ENCODE measurements at regions not wholly inside any gene's neighbourhood (a gene's known extent, or its start where the extent isn't known, plus 50 kb on each side); places are given as distances from the start of the nearest gene placed in this dataset.
"Not testable (repeated sequence)": the region's sequence is repeated elsewhere in the genome, so short reads cannot be mapped to it uniquely, and the experiment has no call there.

DNA sequence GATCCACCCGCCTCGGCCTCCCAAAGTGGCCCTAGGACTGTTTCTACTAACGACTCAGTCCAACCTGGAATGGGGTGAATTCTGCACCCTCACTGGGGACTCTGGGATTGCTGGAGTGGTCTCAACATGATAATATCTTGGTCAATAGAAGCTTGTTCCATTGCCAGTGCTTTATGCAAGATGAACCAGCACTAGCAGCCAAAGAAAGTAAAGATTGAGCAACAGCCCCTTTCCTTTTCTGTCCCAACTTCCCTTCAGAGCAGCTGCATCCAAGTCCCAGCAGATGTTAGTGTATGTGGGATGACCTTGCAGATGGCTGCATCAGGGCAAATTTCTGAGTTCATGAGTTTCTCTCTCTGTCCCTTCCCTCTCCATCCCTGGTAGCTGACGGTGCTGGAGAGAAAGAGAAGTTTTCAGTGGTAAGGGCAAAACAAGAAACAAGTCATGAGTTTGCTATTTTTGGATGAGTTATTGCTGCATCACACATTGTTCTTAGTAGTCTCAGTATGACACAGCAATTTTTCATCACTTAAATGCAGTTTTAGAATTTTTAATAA is 183.6 kb upstream of the EDNRB start:
- peak; percentile 56 for ATAC-seq
- DNase-seq (ENCODE audit: low spot score), result no peak

DNA sequence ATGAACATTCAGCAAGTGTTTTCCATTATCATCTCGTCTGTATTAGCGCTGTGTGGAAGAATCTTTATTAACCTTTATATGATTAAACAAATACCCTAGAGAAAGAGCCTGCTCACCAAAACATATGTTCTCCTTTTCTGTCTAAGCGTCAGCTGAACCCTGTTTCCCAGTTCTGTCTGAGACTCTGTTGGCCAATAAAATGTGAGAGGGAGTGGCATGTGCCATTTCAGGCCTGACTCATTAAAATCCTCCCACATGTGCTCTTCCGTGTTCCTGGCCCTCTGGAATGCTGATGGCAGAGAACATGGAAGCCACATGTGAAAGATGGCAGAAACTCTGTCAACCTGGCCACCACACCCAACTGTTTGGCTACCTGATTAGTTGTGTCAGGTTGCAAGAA is 181.9 kb upstream of the EDNRB start:
- no peak for DNase-seq (ENCODE audit: low spot score)
- no peak for ATAC-seq

DNA sequence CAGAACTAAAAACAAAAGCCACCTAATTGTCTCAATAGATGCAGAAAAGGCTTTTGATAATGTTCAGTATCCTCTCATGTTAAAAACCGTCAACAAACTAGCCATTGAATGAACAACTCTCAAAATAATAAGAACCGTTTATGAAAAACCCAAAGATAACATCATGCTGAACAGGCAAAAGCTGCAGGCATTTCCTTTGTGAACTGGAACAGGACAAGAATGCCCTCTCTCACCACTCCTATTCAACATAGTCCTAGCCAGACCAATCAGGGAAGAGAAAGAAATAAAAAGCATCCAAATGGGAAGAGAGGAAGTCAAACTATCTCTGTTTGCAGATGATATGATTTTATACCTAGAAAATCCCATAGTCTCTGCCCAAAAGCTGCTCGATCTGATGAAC is 179.6 kb upstream of the EDNRB start:
- ATAC-seq, result no peak

DNA sequence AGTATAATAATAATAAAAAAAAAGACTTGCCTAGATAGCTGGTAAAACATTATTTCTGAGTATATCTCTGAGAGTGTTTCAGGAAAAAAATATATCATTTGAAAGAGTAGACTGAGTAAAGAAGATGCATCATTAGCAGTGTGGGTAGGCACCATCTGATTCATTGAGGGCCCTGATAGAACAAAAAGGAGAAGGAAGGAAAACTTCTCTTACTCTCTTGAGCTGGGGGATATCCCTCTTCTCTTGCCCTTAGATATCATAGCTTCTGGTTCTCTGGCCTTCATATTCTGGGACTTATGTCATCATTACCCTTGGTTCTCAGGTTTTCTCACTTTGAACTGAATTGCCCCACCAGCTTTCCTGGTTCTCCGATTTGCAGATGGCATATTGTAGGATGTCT is 177.6 kb upstream of the EDNRB start:
- DNase-seq (ENCODE audit: low spot score) (no peak), ATAC-seq (no peak)

More for the DNA sequence above, 179.6 kb upstream of the EDNRB start:
- DNase-seq (ENCODE audit: low spot score), result no peak

DNA sequence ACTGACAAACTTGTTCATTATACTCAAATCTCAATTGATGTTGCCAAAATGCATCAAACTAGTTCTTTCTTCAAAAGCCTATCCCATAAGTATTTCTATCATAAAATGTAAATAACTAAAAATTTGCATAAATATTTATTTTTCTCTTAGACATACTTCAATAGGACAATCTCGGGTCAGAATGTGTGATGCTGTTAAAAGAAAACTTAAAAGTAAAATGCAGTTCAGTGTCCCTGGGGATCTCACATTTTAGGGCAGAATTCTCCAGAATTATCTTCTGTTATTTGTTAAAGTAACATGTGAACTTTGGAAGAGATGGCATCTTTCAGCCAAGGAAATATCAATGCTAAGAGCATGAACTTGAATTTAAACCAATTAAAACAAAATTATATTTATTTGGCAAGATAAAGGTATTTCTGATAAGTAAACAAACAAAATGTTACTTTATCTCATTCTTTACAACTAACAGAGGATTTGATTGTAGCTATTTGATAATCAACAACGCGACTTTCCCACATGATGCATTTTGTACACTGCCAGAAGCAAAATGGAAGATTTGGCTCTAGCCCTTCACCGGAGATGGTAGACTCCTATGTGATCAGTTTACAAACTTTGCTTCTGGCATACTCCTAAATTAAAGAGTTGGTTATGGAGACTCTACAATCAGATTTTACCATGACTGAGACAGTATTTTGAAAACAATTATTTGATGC is 169.5 kb upstream of the EDNRB start:
- ATAC-seq (no peak), DNase-seq (ENCODE audit: low spot score) (no peak)

DNA sequence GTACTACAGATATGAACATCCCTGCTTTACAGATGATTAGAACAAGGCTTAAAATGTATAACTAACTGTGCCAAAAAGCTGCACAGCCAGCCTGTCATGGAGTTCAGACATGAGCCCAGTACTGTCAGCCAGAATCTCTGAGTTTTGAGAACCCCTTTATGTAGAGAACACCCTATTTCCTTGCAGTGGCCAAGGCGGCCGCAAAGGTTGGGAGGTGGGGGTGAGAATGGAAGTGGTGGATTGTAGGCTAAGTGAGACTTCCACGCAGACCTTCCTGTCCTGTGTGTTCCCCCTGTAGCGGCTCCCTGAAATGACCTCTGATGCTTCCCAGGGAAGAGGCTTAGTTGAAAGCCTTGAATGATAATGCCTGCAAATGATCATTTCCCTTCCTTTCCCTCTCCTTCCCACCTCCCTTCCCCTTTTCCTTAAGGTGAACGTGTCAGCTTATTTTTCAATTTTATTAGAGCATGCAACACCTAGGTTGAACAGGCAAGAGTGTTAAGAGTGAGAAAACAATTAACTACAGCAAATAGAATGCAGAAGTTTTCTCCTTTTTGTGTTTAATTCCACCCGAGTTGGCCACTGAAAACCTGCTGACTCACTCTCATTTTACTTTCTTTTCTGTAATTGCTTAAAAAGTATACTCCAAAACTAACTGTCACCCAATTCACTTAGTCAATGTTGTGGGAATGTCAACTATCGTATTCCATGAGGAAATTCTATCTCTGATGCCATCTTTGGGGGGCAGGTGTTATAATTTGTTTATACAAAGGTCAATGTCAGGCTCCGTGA is 167.0 kb upstream of the EDNRB start:
- DNase-seq (ENCODE audit: low spot score) (no peak), ATAC-seq (no peak)

DNA sequence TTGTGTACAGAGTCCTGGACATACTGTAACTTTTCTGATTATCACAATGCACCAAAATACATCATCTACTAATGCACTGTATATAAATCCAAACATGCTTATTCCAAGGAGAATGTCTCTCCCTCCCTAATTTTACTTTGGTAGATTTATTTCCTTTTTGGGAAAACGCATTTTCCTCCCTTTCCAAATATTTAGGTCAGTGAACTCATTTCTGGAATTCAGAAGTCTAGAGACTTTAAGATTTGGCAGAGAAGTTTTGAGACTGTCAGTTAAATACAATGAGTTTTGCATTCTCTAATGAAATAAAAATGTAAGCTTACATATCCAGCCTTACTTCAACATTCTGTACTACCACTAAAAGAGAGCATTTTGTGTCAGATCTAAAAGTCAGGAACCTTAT is 165.8 kb upstream of the EDNRB start:
- ATAC-seq (no peak), DNase-seq (ENCODE audit: low spot score) (no peak)

DNA sequence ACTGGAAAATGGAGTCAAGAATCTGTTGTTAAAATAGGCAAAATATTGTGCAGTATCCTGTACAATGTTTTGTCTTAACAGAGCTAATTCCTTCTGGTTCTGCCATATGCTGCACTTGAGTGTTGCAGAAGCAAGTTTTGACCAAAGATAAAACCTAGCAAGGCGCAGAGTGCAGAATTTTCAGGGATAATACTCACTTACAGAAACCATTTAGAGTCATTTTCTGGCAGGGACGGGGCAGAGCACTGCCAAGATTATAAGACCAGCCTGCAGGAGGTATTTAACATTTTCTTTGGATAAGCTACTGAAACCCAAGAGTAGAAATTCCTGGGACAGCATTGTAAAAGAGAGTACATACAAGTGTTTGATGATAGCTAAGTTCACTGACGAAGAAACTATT is 159.5 kb upstream of the EDNRB start:
- DNase-seq (ENCODE audit: low spot score) (no peak), ATAC-seq (no peak)

DNA sequence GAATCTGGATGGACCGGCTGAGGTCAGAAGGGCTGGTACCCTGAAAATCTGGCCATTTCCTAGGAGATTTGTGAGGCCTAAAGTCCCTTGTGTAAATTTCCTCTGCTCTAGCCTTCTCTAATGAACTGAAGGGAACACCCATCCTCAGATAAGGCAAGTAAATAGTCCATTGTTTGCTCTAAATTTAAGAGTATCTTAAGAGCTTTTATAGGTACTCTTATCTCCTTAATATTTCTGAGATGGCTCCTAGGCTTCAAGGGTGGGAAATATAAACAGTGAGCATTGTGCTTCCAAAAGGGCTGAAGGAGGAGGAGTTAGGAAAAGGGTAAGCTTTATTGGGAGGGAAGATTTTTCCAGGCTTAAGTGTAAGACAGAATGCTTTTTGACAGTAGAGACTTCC is 148.7 kb upstream of the EDNRB start:
- ATAC-seq, result no peak

DNA sequence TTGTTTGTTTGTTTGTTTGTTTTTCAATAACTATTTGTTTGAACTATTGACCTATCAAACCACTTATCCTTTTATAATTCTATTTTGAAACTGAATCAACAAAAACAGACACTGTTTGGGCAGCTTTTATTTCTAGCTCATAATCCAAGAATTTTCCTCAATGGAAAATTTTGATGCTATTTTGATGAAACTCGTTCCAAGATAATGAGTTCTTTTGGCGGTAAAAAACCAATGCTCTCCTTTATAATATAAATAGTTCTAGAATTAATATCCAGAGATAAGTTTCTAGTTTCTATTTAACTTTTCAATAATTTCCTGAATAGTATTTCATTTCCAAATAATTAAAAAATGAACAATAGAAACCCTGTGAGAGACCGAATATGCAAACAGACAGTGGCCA is 146.5 kb upstream of the EDNRB start:
- DNase-seq (ENCODE audit: low spot score) (no peak), ATAC-seq (no peak)

More for the DNA sequence above, 148.7 kb upstream of the EDNRB start:
- DNase-seq (ENCODE audit: low spot score), result no peak

DNA sequence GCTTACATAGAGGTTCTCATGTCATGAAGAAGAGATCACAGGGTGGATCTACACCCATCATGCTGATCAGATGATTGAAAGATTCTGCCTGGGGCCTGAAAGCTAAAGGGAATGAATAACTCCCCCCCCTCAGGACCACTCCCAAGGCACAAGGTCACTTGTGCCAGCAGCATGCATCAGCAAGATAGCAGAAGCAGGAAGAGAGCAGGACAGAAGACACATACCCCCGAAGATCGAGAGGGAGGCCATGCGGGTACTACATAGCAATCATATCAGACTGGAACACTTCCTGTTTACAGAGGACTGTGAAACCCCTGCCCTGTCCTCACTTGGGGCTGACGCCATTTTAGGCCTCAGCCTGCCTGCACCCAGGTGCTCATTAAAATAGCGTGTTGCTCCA is 143.2 kb upstream of the EDNRB start:
- no peak for DNase-seq (ENCODE audit: low spot score)
- ATAC-seq, result no peak

DNA sequence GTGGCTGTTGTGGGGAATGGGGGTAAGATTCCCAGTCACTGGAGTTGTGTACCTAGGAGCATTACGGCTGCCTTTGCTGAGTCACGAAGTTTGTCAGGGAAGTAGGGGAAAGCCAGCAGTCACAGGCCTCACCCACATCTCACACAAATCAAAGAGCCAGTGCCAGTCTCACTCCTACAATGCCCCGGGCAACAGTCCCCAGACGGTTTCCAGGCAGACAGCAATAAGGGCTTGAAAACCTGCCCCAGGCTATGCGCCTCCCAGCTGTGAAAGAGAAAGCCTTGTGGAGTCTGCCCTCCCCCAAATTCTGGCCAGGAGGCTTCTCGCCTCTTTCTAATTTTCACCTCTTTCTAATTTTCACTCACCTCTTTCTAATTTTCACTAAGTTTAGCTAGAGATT is 142.3 kb upstream of the EDNRB start:
- no peak for ATAC-seq
- no peak for DNase-seq (ENCODE audit: low spot score)

DNA sequence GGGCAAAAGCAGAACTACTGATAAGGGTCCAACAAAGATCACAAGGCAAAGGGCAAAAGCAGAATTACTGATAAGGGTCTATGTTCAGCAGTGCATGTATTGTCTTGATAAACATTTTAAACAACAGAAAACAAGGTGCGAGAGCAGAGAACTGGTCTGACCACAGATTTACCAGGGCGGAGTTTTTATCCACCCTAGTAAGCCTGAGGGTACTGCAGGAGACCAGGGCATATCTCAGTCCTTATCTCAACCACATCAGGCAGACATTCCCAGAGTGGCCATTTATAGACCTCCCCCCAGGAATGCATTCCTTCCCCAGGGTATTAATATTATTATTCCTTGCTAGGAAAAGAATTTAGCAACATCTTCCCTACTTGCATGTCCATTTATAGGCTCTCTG is 138.2 kb upstream of the EDNRB start:
- ATAC-seq, result not testable (repeated sequence)

DNA sequence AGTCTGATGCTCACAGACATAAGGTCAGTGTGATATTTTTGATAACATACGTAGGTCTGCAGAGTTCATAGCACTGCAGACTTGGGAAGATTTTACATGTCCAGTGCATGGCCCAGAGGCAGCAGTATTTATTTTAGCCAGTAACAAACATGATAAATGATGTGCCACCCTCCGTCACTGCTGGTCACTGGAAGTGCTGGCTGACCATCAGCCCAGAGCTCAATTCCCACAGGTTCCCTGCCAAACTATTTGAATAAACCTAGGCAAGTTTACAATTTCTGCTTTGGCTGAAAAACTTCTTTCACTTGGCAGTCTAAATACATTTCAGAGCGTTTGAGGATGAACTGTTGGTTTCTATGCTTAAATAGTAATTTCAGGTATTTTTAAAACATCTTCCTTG is 135.5 kb upstream of the EDNRB start:
- no peak for DNase-seq (ENCODE audit: low spot score)
- no peak for ATAC-seq

More for the DNA sequence above, 138.2 kb upstream of the EDNRB start:
- DNase-seq (ENCODE audit: low spot score), result not testable (repeated sequence)

DNA sequence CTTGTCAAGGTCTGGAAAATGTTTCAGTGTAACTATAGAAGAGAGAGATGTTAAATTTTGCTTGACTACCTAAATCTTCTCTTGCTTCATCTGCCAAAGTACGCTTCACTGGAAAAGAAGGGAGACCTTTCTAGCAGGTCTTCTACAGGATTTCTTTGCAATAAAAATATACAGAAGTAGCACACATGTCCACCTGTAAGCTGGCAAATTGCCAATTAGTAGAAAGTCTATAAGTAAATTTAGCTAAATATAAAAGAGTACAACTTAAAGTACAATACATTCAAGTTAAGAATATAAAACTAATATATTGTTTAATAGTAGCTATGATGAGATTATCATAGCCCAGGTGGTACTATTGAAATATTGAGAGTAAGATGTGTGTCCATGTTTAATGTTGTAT is 128.5 kb upstream of the EDNRB start:
- DNase-seq (ENCODE audit: low spot score), result no peak

DNA sequence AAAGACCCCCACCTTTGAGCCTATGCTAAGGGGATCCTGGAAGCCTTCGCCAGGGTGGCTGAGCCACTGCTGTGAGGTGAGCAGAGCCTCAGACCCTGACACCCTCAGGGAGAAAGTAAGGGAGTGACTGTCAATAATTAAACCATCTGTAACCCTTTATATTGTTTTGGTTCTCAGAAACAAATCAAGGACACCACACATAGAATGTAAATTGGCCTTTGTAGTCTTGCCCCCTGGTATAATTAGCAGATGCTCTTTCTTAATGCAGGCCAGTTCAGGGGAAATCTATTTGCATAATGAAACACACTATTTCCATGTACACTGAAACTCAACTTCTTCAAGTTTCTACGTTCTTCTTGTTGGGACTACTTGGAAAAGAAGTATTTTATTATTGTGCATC is 127.7 kb upstream of the EDNRB start:
- ATAC-seq, result no peak

More for the DNA sequence above, 128.5 kb upstream of the EDNRB start:
- ATAC-seq, result no peak

DNA sequence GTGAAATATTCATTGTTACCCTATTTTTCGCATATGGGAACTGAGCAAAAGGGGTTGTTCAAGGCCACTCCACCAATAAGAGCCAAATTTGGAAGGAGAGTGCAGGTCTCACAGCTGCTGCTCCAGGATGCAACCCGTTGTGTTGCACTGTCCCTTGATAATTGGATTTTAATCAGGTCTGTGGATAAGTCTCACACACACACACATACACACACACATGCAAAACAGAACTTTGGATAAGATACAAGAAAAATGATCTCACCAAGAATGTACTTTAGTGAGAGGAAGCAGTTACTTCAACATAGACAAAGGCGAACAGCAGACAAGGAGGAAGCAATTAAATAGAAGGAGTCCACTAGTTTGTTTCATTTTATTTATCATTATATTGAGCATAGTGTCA is 127.3 kb upstream of the EDNRB start:
- ATAC-seq (no peak), DNase-seq (ENCODE audit: low spot score) (no peak)

More for the DNA sequence above, 127.7 kb upstream of the EDNRB start:
- DNase-seq (ENCODE audit: low spot score), result no peak

DNA sequence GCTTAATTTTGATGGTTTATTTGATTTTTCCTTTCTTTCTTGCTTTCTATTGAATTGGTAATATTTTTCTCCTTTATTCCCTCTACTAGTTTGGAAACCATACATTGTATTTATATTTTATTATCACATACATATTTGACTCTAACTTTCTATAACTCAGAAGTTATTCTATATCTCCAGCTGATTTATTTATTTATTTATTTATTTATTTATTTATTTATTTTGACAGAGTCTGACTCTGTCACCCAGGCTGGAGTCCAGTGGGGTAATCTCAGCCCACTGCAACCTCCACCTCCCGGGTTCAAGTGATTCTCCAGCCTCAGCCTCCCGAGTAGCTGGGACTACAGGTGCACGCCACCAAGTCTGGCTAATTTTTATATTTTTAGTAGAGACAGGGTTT is 122.7 kb upstream of the EDNRB start:
- DNase-seq (ENCODE audit: low spot score); ATAC-seq: not testable (repeated sequence)

DNA sequence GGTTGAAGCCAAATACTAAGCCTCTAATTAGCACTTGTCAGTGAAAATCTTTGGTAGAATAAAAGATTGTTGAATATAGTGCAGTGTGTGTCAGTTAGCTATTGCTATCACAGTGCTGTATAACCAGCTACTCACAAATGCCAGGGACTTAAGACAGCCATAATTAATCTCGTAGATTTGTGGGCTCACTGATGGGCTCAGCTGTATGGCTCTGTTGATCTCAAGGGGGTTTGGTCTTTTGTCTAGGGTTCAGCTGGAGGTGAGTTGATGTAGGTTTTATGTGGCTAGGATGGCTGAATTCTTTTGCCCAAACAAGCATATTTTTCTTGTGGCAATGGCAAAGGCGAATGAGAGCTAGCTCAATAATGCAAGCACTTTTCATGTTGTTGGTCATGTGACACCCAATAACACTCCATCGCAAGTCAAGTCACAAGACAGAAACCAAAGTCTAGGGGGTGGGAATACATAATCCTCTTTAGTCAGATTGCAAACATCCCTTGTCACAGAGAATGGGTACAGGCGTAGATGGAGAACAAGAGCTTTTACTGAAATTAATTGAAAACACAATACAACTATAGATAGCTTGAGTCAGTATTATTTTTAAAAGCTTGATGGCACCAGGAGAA is 121.7 kb upstream of the EDNRB start:
- ATAC-seq, result no peak
- no peak for DNase-seq (ENCODE audit: low spot score)

DNA sequence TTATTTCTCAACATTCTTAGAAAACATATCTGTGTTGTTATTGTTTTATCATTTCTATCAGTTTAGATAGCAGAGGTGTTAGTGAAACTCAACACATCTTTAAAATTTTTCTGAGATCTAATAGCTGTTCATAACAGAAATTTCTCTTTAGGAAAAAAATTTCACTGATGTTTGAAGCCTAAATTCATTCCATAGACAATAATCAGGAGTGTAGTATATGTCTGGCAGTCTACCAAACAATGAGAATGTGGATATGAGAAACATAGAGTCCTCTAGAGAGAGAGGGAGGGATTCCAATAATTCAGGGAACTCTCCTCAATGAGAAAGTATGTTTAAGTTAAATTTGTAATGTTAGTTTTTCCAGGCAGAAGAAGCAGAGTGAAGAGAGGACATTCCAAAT is 118.2 kb upstream of the EDNRB start:
- no peak for ATAC-seq
- DNase-seq (ENCODE audit: low spot score), result no peak

DNA sequence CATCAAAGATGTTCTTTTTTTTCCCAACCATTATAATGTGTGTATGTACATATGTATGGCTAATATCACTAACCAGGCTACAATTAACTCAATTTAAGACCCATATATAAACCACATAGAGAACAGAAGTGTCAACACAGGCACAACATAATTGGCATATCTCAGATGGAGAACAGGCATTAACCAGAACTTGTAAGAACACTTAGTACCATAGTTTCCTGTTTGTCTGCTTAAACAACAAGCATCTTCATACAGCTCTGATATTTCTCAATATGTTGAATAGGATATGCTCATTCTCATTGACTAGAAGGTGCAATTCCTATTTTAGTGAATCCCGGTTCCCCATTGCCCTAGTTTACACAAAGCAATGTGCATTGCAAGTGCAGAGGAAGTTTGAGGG is 116.9 kb upstream of the EDNRB start:
- no peak for ATAC-seq
- no peak for DNase-seq (ENCODE audit: low spot score)

DNA sequence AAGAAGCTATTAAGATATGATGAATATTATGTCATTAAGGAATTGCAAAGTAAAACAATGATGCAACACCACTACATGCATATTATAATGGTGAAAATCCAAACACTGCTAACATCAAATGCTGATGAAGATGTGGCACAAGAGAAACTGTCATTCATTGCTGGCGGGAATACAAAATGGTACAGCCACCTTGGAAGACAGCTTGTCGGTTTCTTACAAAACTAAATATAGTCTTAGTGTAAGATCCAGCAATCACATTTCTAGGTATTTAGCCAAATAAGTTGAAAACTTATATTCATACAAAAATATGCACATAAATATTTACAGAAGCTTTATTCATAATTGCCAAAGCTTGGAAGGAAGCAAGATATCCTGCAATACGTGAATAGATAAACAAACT is 114.9 kb upstream of the EDNRB start:
- ATAC-seq (no peak), DNase-seq (ENCODE audit: low spot score) (no peak)
